Fibroblast of the aortic adventitia (primary cell): ENCODE measurements at regions not wholly inside any gene's neighbourhood (a gene's known extent, or its start where the extent isn't known, plus 50 kb on each side); places are given as distances from the start of the nearest gene placed in this dataset.
"Not testable (repeated sequence)": the region's sequence is repeated elsewhere in the genome, so short reads cannot be mapped to it uniquely, and the experiment has no call there.

Experiments
- DNase-seq: peaks from one replicate; pipeline ENCODE4 v3.0.0-alpha.2; 2010; ENCODE audit warnings: low read depth
- H3K4me3 ChIP-seq: 2 replicates; pipeline ENCODE4 v1.5.1; 2011; ENCODE audit warnings: low read depth, mild to moderate bottlenecking, control low read depth, low read length, moderate library complexity
- TF ChIP-seq, protein P1 (sequence below): IDR thresholded peaks from 2 replicates; pipeline ENCODE4 v1.5.1; 2011; ENCODE audit warnings: mild to moderate bottlenecking, low read length, control low read depth, inconsistent platforms; ENCODE audit not compliant: insufficient read depth

- no peak overlapping the region for H3K4me3 ChIP-seq
- peak; percentile 90 for DNase-seq
- TF ChIP-seq, protein P1, sequence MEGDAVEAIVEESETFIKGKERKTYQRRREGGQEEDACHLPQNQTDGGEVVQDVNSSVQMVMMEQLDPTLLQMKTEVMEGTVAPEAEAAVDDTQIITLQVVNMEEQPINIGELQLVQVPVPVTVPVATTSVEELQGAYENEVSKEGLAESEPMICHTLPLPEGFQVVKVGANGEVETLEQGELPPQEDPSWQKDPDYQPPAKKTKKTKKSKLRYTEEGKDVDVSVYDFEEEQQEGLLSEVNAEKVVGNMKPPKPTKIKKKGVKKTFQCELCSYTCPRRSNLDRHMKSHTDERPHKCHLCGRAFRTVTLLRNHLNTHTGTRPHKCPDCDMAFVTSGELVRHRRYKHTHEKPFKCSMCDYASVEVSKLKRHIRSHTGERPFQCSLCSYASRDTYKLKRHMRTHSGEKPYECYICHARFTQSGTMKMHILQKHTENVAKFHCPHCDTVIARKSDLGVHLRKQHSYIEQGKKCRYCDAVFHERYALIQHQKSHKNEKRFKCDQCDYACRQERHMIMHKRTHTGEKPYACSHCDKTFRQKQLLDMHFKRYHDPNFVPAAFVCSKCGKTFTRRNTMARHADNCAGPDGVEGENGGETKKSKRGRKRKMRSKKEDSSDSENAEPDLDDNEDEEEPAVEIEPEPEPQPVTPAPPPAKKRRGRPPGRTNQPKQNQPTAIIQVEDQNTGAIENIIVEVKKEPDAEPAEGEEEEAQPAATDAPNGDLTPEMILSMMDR: no peak
Measured at GRCh38 chr12:25615119-25615518, 62.0 kb upstream of the LMNTD1 start.

GRCh38 chr12:25616286-25616685 is 63.2 kb upstream of the LMNTD1 start:
- no peak overlapping the region for H3K4me3 ChIP-seq
- TF ChIP-seq, protein P1: no peak
- DNase-seq: no peak

GRCh38 chr12:25617991-25618390 is 64.9 kb upstream of the LMNTD1 start:
- TF ChIP-seq, protein P1: no peak
- no peak overlapping the region for H3K4me3 ChIP-seq

DNA sequence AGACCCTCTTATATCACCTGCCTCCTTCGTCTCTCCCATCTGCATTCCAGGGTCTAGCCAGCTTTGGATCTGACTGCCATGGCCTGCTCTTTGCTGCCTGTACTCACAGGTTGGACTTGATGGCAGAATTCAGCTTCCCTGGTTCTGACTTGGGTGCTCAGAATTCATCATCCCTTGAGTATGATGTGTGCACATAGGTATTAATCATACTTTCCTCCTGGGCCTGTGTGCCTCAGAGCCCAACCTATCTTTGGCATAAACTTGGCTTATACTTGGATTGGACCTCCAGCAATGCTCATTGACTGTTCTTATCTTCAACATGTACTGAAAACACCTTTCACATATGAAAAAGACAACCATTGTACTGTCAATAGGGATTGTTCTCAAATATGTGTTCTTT is 70.7 kb upstream of the LMNTD1 start:
- peak; percentile 13 for DNase-seq
- TF ChIP-seq, protein P1: no peak
- H3K4me3 ChIP-seq: no peak overlapping the region

More at GRCh38 chr12:25617991-25618390, 64.9 kb upstream of the LMNTD1 start:
- DNase-seq: no peak

DNA sequence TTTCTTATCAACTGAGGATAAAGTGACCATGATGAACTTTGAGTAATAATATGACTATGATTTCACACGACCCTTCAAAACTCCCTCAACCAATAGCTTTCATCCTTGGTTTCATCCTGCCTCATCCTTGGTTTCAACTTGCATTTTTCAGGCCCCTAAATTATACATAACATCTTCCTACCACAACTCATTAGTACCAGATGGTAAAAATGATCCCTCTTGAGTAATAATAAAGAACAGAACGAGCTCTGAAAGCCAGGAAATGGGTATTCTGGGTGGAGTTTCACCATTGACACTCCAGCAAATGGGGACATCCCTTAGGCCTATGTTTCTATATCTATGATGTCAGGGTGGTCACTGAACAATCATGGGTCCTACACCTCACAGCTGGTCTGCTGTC is 72.1 kb upstream of the LMNTD1 start:
- DNase-seq: no peak
- TF ChIP-seq, protein P1: no peak
- no peak overlapping the region for H3K4me3 ChIP-seq

- no peak overlapping the region for H3K4me3 ChIP-seq
- TF ChIP-seq, protein P1: no peak
- DNase-seq: no peak
Measured at GRCh38 chr12:25629341-25629740, 76.3 kb upstream of the LMNTD1 start.

DNA sequence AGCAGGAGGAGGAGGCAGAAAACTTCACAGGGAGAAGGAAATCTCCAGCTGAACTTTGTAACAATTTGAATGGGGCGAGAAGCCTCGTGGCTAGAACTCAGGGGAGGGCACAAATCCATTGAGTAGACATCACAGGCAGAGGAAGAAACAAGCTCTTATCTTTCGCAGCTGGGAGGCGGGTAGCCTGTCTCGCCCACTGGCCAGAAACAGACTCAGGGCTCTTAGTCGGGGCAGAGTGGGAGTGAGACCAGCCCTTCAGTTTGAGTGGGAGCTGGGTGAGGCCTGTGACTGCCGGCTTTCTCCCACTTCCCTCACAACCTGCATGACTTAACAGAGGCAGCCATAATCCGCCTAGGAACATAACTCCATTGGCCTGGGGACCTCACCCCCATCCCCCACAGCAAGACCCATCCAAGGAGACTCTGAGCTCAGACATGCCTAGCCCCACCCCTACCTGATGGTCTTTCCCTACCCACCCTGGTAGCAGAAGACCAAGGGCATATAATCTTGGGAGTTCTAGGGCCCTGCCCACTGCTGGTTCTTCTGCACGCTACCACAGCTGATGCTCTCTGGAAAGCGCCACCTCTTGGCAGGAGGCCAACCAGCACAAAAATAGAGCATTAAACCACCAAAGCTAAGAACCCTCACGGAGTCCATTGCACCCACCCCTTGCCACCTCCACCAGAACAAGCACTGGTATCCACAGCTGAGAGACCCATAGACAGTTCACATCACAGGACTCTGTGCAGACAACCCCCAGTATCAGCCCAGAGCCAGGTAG is 77.8 kb upstream of the LMNTD1 start:
- not testable (repeated sequence) for H3K4me3 ChIP-seq, DNase-seq

- H3K4me3 ChIP-seq, DNase-seq: not testable (repeated sequence)
Measured at GRCh38 chr12:25633149-25633548, 80.1 kb upstream of the LMNTD1 start.
